ENCODE measurements at regions not wholly inside any gene's neighbourhood (a gene's known extent, or its start where the extent isn't known, plus 50 kb on each side); places are given as distances from the start of the nearest gene placed in this dataset.

- Histone ChIP-seq H3K4me2 (ENCODE audit: insufficient read depth, low read length) (peak overlapping the region; percentile 73), H3K27me3 (ENCODE audit: insufficient read depth, low read length) (no peaks in the 10 kb centered on the region), H3K79me2 (ENCODE audit: insufficient read depth, low read length) (no peaks in the 10 kb centered on the region), H3K27ac (ENCODE audit: low read depth, low read length) (peak overlapping the region; percentile 71), H3K36me3 (ENCODE audit: insufficient read depth, low read length) (no peaks in the 10 kb centered on the region), H3K9me3 (ENCODE audit: low read depth, low read length) (no peaks in the 10 kb centered on the region), H3K4me3 (ENCODE audit: insufficient read depth, low read length) (peak overlapping the region; percentile 43), H2AFZ (ENCODE audit: low read length) (peak overlapping the region; percentile 85), H4K20me1 (ENCODE audit: insufficient read depth, low read length) (no peaks in the 10 kb centered on the region), H3K4me1 (ENCODE audit: insufficient read depth, low read length) (peaks cover 27% of the 10 kb centered on the region)
- no peak for TF ChIP-seq CTCF (IDR thresholded peaks at IDR 0.05; ENCODE audit: extremely low read depth, low read depth, low read length)
- peak; percentile 26 for DNase-seq (ENCODE audit: insufficient read length, low spot score, missing footprints)
Observed at GRCh38 chr10:36450380-36450779, 675.0 kb upstream of the ANKRD30A start.

GRCh38 chr10:36448760-36449691, 676.4 kb upstream of the ANKRD30A start:
- H3K4me3 ChIP-seq (ENCODE audit: insufficient read depth, low read length), result no peak overlapping the region
- no peaks in the 10 kb centered on the region for H3K36me3 ChIP-seq (ENCODE audit: insufficient read depth, low read length)
- H3K4me1 ChIP-seq (ENCODE audit: insufficient read depth, low read length), result peaks cover 22% of the 10 kb centered on the region
- DNase-seq (ENCODE audit: insufficient read length, low spot score, missing footprints), result no peak
- no peaks in the 10 kb centered on the region for H3K79me2 ChIP-seq (ENCODE audit: insufficient read depth, low read length)
- H2AFZ ChIP-seq (ENCODE audit: low read length), result peak overlapping the region; percentile 4
- no peaks in the 10 kb centered on the region for H3K9me3 ChIP-seq (ENCODE audit: low read depth, low read length)
- no peaks in the 10 kb centered on the region for H3K27me3 ChIP-seq (ENCODE audit: insufficient read depth, low read length)
- TF ChIP-seq CTCF (IDR thresholded peaks at IDR 0.05; ENCODE audit: extremely low read depth, low read depth, low read length), result no peak
- peak overlapping the region; percentile 9 for H3K4me2 ChIP-seq (ENCODE audit: insufficient read depth, low read length)
- peak overlapping the region; percentile 71 for H3K27ac ChIP-seq (ENCODE audit: low read depth, low read length)
- H4K20me1 ChIP-seq (ENCODE audit: insufficient read depth, low read length), result no peaks in the 10 kb centered on the region

GRCh38 chr10:36446881-36447280, 678.5 kb upstream of the ANKRD30A start:
- Histone ChIP-seq H3K4me3 (ENCODE audit: insufficient read depth, low read length) (no peak overlapping the region), H3K4me2 (ENCODE audit: insufficient read depth, low read length) (peak overlapping the region; percentile 10), H3K27ac (ENCODE audit: low read depth, low read length) (no peak overlapping the region), H3K79me2 (ENCODE audit: insufficient read depth, low read length) (no peaks in the 10 kb centered on the region), H3K4me1 (ENCODE audit: insufficient read depth, low read length) (peaks cover 19% of the 10 kb centered on the region), H3K36me3 (ENCODE audit: insufficient read depth, low read length) (no peaks in the 10 kb centered on the region), H3K9me3 (ENCODE audit: low read depth, low read length) (no peaks in the 10 kb centered on the region), H3K27me3 (ENCODE audit: insufficient read depth, low read length) (no peaks in the 10 kb centered on the region), H2AFZ (ENCODE audit: low read length) (peak overlapping the region; percentile 52), H4K20me1 (ENCODE audit: insufficient read depth, low read length) (no peaks in the 10 kb centered on the region)
- no peak for DNase-seq (ENCODE audit: insufficient read length, low spot score, missing footprints)
- TF ChIP-seq CTCF (IDR thresholded peaks at IDR 0.05; ENCODE audit: extremely low read depth, low read depth, low read length), result no peak

GRCh38 chr10:36443233-36443632, 682.2 kb upstream of the ANKRD30A start:
- H3K4me2 ChIP-seq (ENCODE audit: insufficient read depth, low read length), result no peak overlapping the region
- no peak for TF ChIP-seq CTCF (IDR thresholded peaks at IDR 0.05; ENCODE audit: extremely low read depth, low read depth, low read length)
- H3K9me3 ChIP-seq (ENCODE audit: low read depth, low read length), result no peaks in the 10 kb centered on the region
- no peaks in the 10 kb centered on the region for H3K36me3 ChIP-seq (ENCODE audit: insufficient read depth, low read length)
- DNase-seq (ENCODE audit: insufficient read length, low spot score, missing footprints), result no peak
- H3K27me3 ChIP-seq (ENCODE audit: insufficient read depth, low read length), result no peaks in the 10 kb centered on the region
- H2AFZ ChIP-seq (ENCODE audit: low read length), result no peak overlapping the region
- no peak overlapping the region for H3K4me3 ChIP-seq (ENCODE audit: insufficient read depth, low read length)
- no peaks in the 10 kb centered on the region for H3K79me2 ChIP-seq (ENCODE audit: insufficient read depth, low read length)
- H3K4me1 ChIP-seq (ENCODE audit: insufficient read depth, low read length), result no peaks in the 10 kb centered on the region
- H4K20me1 ChIP-seq (ENCODE audit: insufficient read depth, low read length), result no peaks in the 10 kb centered on the region
- no peak overlapping the region for H3K27ac ChIP-seq (ENCODE audit: low read depth, low read length)

Data from osteoblast (primary cell).